HL-60/S4 (cell line): ENCODE measurements at regions not wholly inside any gene's neighbourhood (a gene's known extent, or its start where the extent isn't known, plus 50 kb on each side); places are given as distances from the start of the nearest gene placed in this dataset.
"Not testable (repeated sequence)": the region's sequence is repeated elsewhere in the genome, so short reads cannot be mapped to it uniquely, and the experiment has no call there.

ENCODE experiments used
- in situ Hi-C: fragments of 300-500 bp; cut with MboI; formaldehyde crosslinking; loops from 2 replicates; pipeline ENCODE4 v1.14.3; 2022; ENCODE audit warnings: low sequenced_read_pairs

GRCh38 chr18:59802031-59802430, 97.8 kb upstream of the PMAIP1 start:
- in situ Hi-C loops, result loop anchor here (25.0 kb wide), 1 partner anchor 340 kb away; no protein-coding TSS in a partner anchor

DNA sequence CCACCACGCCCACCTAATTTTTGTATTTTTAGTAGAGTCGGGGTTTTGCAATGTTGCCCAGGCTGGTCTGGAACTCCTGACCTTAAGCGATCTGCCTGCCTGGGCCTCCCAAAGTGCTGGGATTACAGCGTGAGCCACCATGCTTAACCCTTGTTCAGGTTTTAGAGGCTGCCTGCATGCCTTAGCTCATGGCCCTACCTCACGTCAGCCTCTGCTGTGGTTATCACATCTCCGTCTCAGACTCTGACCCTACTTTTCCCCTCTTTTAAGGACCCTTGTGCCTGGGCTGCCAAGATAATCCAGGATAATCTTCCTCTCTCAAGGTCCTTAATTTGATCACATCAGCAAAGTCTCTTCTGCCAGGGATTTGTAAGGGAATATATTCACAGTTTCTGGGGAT, 98.2 kb upstream of the PMAIP1 start:
- in situ Hi-C loops, result loop anchor here (25.0 kb wide), 1 partner anchor 339 kb away; no protein-coding TSS in a partner anchor

DNA sequence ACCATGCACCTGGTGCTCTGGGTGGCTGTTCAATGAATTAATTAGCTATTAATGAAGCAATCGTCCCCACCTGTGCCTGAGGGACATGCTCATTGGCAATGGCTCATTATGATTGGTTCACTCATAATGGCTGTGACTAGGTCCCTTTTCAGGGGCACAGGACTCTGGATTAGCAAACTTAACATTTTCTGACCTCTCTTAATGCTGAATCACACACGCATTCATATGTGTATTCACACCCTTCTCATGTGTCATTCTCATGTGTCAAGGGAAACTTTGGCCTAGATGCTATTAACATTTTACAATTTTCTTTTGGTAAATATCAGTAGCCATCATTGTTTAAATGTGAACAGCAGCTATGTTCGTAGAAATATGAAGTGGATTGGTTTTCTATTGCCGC, 98.9 kb upstream of the PMAIP1 start:
- in situ Hi-C loops, result loop anchor here (25.0 kb wide), 1 partner anchor 339 kb away; no protein-coding TSS in a partner anchor

- in situ Hi-C loops, result loop anchor here (25.0 kb wide), 1 partner anchor 337 kb away; no protein-coding TSS in a partner anchor
Measured at GRCh38 chr18:59799383-59800015, 100.3 kb upstream of the PMAIP1 start.

DNA sequence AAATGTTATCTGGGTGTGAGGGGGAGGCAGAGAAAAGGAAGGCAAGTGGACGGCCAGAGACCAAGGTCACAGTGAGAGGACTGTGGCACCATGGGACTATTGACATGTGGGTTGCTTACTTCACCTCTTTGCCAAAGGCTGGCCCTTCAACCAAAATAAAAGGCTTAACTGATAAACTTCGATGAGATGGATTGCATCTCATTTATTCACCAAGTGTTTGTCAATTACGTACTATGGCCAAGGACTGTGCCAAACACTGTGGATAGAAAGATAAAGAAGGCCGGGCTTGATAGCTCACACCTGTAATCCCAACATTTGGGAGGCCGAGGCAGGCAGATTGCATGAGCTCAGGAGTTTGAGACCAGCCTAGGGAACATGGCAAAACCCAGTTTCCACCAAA, 98.7 kb upstream of the CCBE1 start:
- in situ Hi-C loops, result no loop called here

DNA sequence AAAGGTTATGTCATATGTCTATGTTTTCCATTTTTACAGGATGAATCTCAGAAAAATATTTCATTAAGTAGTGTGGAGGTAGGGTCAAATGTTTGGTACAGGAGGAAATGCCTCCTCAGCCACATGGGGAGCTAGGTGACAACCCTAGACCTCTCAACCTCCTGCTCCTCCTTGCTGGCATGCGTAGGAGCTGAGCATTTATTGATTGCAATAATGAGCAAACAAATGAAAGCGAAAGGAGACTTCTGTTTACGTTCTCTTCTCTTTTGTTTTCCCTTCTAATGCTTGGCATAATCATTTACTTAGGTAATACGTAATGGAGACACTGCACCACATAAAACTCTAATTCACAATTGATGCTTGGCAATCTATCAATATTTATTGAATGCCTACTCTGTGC, 95.1 kb upstream of the CCBE1 start:
- in situ Hi-C loops, result no loop called here

GRCh38 chr18:59790346-59790936, 93.2 kb upstream of the CCBE1 start:
- in situ Hi-C loops, result not testable (repeated sequence)

GRCh38 chr18:59788791-59789106, 91.5 kb upstream of the CCBE1 start:
- in situ Hi-C loops, result no loop called here

DNA sequence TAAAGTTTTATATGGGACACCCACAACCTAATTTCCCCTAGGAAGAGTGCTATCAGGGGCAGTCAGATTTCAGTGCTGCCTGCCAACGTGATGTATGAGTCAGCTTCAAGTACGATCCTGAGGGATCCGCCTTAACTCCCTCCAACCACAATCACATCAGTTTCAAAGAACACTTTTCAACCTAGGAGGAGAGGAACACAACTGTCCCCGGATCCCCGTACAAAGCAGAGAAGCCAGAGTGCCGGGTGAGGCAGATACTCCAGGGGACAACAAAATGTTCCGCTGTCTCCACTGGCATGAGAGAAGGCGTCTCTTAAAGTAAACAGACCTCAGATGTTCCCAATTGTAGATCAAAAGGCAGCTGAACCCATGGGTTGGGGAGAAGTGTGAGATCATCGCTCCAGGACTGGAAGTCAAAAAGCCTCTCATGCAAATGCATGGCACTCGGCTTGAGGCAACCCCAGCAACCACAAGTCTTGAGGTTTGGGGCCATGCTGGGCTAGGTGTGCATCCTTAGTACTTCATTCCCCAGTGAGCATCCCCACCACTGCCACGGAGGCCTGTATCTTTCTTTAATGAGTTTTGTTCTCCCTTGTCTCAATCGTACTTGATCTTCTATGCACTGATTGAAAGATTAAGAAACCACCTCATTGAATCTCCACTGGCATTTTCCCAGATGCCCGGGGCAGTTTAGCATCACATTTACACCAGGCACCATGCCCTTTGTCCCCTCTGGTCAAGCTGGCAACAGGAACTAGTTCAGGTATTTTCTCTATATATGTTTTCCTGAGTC, 91.0 kb upstream of the CCBE1 start:
- in situ Hi-C loops, result no loop called here

GRCh38 chr18:59784694-59785093, 87.5 kb upstream of the CCBE1 start:
- in situ Hi-C loops, result no loop called here

DNA sequence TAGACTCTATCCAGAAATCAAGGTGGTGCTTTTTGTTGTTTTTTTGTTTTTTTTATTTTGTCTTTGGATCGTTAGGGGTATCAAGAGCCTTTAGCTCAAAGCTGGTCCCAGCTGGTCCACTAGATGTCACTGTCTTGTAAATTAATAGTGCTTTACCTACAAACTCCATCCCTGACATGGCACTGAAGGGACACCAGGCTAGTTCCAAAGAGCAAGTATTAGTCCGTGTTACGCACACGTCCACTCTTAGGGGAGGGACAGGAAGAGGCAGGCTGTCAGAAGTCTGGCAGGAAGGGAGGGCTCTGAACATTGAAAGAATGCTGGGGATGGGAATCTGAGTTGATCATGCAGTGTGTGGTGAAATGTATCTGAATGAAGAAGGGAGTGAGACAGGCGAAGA, 85.9 kb upstream of the CCBE1 start:
- in situ Hi-C loops, result no loop called here

DNA sequence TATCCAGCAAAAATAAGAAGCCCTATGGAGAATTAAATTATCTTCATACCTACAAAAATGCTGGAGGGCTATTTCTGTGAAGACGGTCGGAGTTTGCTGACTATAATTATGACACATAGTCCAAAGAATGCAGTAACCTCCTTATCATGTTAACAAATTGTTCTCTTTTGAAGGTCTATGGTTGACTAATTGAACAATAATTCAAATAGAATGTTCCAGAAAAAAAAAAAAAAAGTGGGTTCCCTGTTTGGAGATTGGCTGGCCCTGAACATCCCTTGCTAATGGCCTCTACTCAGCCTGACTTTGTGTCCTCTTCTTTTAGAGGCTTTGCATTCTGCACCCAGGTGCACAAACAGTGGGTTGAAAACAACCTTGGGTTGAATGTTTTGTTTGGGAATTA, 82.8 kb upstream of the CCBE1 start:
- in situ Hi-C loops, result no loop called here

DNA sequence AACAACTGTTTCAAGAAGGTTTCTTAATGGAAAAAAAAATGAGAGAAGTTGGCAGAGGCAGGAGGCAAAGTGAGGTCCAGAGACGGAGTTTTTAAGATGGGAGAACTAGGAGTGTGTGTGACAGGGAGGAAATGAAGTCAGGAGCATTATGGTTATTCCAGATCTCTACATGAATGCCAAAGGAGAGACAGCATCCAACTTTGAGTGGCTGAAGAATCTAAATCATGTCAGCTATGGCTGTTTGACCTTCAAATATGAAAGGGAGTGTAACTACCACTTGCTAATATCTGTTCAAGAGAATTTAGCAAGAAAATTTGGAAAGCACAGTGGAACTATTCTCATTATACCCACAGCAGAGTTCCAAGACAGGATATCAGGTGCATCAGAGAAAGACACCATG, 81.2 kb upstream of the CCBE1 start:
- in situ Hi-C loops, result no loop called here

GRCh38 chr18:59777636-59778035, 80.4 kb upstream of the CCBE1 start:
- in situ Hi-C loops, result no loop called here

DNA sequence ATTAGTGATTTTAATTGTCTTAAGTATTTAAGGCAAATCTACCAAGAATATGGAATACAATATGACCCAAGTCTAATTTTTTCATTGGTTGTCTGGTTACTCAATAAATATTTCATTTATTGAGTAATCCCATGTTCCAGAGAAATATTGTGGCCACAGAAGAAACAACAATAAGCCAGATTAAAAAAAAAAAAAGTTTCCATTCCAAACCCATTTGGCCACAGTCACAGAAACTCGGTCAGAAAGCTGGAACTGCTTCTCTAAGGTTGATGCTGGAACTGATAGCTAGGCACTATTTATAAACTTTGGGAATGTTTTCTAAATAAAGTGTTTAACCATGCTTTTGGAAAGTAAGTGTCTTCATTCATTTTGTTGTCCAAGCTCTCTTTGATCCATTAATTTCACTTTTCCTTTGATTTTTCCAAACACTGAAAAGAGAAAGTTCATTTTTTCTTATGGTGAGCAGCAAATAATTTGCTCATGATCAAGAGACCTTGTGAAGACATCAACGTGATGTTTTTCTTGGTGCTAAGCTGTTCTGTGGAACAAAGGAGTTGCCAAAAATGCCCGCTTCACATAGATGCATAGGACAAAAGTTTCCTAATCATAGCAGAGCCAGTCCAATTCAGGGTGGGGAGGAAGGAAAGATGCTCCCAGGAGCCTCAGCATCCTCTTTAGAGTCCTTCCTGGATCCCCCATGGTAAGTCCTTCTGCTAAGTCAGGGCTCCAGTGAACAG, 72.1 kb upstream of the CCBE1 start:
- in situ Hi-C loops, result no loop called here

DNA sequence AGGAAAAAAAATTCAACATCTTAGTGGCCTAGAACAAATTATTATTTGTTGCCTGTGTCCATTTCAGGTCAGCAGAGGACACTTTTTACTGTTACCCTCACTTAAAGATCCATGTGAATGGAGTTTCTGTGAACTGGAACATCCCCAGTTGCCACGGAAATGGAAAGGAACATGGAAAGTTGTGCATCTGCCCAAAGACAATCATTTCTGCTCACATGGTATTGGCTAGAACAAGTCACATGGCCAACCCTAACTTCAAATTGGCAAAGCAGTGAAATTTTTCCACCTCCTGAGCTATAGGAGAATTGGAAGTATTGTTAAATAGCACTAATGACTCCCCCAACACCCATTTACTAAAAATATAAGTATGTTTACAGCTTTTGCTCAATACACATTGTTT, 71.2 kb upstream of the CCBE1 start:
- in situ Hi-C loops, result no loop called here

DNA sequence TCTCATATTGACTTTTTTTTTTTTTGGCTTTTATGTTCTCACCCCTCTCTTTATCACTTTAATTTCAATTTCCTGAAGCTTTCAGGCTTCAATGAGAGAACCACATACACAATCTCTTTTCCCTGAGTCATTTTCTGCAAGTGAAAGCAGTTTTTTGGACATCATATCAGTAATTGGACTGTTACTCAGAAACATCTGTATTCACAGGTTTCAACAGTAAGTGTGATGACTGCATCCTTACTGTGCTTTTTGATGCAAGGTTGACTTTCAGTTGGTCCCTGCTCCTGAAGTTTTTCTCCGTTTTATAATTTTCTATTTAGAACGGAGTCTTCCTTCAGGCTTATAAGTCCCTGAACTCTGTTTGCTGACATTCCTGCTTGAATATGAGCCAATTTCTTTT, 70.5 kb upstream of the CCBE1 start:
- in situ Hi-C loops, result no loop called here

- in situ Hi-C loops, result no loop called here
Measured at GRCh38 chr18:59765343-59765742, 68.1 kb upstream of the CCBE1 start.

- in situ Hi-C loops, result no loop called here
Measured at GRCh38 chr18:59764281-59764680, 67.1 kb upstream of the CCBE1 start.

GRCh38 chr18:59763541-59764136, 66.4 kb upstream of the CCBE1 start:
- in situ Hi-C loops, result no loop called here
